DND-41 (cell line): ENCODE measurements at regions not wholly inside any gene's neighbourhood (a gene's known extent, or its start where the extent isn't known, plus 50 kb on each side); places are given as distances from the start of the nearest gene placed in this dataset.

ENCODE experiments used
- ATAC-seq: fragments of 200-7000 bp; cut with Tn5 transposase; 3 replicates; pipeline ENCODE4 v1.9.1; 2021; ENCODE audit warnings: low read depth; ENCODE audit not compliant: insufficient read depth
- DNase-seq: peaks from one replicate; pipeline ENCODE4 v3.0.0-alpha.2; 2020
- H2AFZ ChIP-seq: 2 replicates; pipeline ENCODE4 v1.6.0; 2012; ENCODE audit warnings: low read depth, low read length
- H3K27ac ChIP-seq: 2 replicates; pipeline ENCODE4 v1.5.1; 2012; ENCODE audit warnings: low read length, inconsistent platforms
- H3K27me3 ChIP-seq: fragments of 200-600 bp; sonication (generic); 2 replicates; pipeline ENCODE4 v1.6.0; 2012; ENCODE audit warnings: low read length, mild to moderate bottlenecking, inconsistent platforms; ENCODE audit not compliant: insufficient read depth, poor library complexity
- H3K36me3 ChIP-seq: 2 replicates; pipeline ENCODE4 v1.5.1; 2012; ENCODE audit warnings: low read length, inconsistent platforms; ENCODE audit not compliant: insufficient read depth
- H3K4me1 ChIP-seq: 2 replicates; pipeline ENCODE4 v1.5.1; 2012; ENCODE audit warnings: mild to moderate bottlenecking, low read length; ENCODE audit not compliant: insufficient read depth
- H3K4me2 ChIP-seq: 2 replicates; pipeline ENCODE4 v1.6.0; 2012; ENCODE audit warnings: mild to moderate bottlenecking, moderate library complexity, low read length, inconsistent platforms; ENCODE audit not compliant: insufficient read depth
- H3K4me3 ChIP-seq, 2 experiments: fragments of 200-600 bp in 1 of 2; shearing (Covaris generic) in 1 of 2; 2 replicates each; pipeline ENCODE4 v1.5.1; 2012 to 2016; ENCODE audit warnings: inconsistent platforms in 2 of 2, low read length in 2 of 2, mild to moderate bottlenecking in 2 of 2, low read depth in 1 of 2, moderate library complexity in 1 of 2
- H3K79me2 ChIP-seq: 2 replicates; pipeline ENCODE4 v1.6.0; 2012; ENCODE audit warnings: low read length, inconsistent platforms; ENCODE audit not compliant: insufficient read depth
- H3K9ac ChIP-seq: 2 replicates; pipeline ENCODE4 v1.6.0; 2012; ENCODE audit warnings: low read depth, mild to moderate bottlenecking, inconsistent platforms, low read length, moderate library complexity
- H3K9me3 ChIP-seq: 2 replicates; pipeline ENCODE4 v1.5.1; 2012; ENCODE audit warnings: low read length, moderate library complexity, mild to moderate bottlenecking, inconsistent platforms; ENCODE audit not compliant: insufficient read depth, severe bottlenecking
- H4K20me1 ChIP-seq: 2 replicates; pipeline ENCODE4 v1.6.0; 2012; ENCODE audit warnings: low read length; ENCODE audit not compliant: insufficient read depth
- EZH2 ChIP-seq: IDR thresholded peaks from 3 replicates; pipeline ENCODE4 v1.6.1; 2012; ENCODE audit warnings: borderline replicate concordance, low read depth, mild to moderate bottlenecking, moderate library complexity, low read length, inconsistent platforms; ENCODE audit not compliant: severe bottlenecking
- TF ChIP-seq, protein P1 (sequence below): IDR thresholded peaks from 2 replicates; pipeline ENCODE4 v1.5.1; 2012; ENCODE audit warnings: borderline replicate concordance, low read length, moderate library complexity, mild to moderate bottlenecking; ENCODE audit not compliant: poor library complexity, severe bottlenecking; ENCODE audit errors: extremely low read depth

DNA sequence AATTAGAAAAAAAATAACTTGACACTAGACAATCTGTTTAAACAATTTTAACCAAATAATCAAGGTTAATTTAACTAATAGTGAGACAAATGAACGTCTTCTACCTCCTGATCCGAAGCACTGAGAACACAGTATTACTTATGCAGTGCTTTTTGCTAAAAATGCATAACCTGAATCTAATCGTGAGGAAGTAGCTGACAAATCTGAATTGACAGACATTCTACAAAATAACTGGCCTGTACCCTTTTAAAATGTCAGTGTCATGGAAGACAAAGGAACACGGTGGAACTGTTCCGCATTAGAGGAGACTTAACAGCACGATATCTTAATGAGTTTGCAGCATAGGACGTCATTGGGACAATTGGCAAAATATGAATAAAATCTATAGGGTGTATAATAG lies 631.2 kb upstream of the ZFP42 start:
- ATAC-seq (no peak), DNase-seq (no peak)
- Histone ChIP-seq H3K27me3 (no peaks in the 10 kb centered on the region), H3K4me1 (no peaks in the 10 kb centered on the region), H4K20me1 (no peaks in the 10 kb centered on the region), H3K4me2 (no peak overlapping the region), H3K27ac (no peak overlapping the region), H2AFZ (no peak overlapping the region), H3K36me3 (no peaks in the 10 kb centered on the region), H3K4me3 (no peak overlapping the region), H3K9ac (no peak overlapping the region), H3K9me3 (no peaks in the 10 kb centered on the region), H3K79me2 (no peaks in the 10 kb centered on the region)
- no peak for TF ChIP-seq EZH2
- TF ChIP-seq, protein P1, sequence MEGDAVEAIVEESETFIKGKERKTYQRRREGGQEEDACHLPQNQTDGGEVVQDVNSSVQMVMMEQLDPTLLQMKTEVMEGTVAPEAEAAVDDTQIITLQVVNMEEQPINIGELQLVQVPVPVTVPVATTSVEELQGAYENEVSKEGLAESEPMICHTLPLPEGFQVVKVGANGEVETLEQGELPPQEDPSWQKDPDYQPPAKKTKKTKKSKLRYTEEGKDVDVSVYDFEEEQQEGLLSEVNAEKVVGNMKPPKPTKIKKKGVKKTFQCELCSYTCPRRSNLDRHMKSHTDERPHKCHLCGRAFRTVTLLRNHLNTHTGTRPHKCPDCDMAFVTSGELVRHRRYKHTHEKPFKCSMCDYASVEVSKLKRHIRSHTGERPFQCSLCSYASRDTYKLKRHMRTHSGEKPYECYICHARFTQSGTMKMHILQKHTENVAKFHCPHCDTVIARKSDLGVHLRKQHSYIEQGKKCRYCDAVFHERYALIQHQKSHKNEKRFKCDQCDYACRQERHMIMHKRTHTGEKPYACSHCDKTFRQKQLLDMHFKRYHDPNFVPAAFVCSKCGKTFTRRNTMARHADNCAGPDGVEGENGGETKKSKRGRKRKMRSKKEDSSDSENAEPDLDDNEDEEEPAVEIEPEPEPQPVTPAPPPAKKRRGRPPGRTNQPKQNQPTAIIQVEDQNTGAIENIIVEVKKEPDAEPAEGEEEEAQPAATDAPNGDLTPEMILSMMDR, result no peak

DNA sequence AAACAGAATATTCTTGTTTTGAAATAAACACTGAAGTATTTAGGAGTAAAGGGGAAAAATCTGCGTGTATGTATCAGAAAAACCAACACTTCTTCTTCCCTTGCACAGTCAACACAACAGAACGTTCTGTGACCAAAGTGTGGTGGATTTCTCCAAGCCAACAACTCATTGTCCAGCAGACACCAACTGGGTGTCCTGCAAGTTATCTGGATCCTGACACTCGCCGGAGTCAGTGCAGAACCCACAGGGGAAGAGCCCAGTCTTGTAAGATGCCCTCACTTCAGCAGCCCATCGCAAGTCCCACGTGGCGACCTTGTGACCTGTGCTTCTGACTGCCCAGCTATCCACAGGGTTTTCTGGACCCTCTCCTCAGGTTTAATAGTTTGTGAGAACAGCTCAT lies 630.7 kb upstream of the ZFP42 start:
- H3K9ac ChIP-seq, result no peak overlapping the region
- no peaks in the 10 kb centered on the region for H4K20me1 ChIP-seq
- TF ChIP-seq EZH2, result no peak
- TF ChIP-seq, protein P1, result no peak
- no peak overlapping the region for H3K4me3 ChIP-seq
- H2AFZ ChIP-seq, result no peak overlapping the region
- no peaks in the 10 kb centered on the region for H3K79me2 ChIP-seq
- no peaks in the 10 kb centered on the region for H3K27me3 ChIP-seq
- ATAC-seq (no peak), DNase-seq (no peak)
- H3K4me1 ChIP-seq, result no peaks in the 10 kb centered on the region
- no peak overlapping the region for H3K27ac ChIP-seq
- no peaks in the 10 kb centered on the region for H3K36me3 ChIP-seq
- no peaks in the 10 kb centered on the region for H3K9me3 ChIP-seq
- no peak overlapping the region for H3K4me2 ChIP-seq

DNA sequence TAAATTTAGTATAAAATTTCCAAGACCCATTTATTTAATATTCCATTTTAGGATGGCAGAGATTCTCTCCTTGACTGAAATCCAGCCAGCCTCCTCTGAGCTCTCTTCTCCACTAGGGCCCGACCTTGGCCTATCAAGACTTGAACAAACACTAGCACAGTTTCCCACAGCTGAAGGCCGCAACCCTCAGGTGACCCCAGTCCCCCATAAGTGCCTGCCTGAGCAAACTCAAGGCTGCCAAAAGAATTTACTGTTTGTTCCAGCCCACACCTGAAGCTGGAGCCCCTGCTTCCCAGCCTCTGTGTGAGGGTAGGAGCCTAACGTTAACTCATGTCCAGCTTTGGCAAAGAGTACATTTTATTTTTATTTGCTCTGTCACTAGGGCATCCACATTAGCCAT lies 629.0 kb upstream of the ZFP42 start:
- Histone ChIP-seq H3K27ac (no peak overlapping the region), H3K4me2 (no peak overlapping the region), H3K9me3 (no peaks in the 10 kb centered on the region), H4K20me1 (no peaks in the 10 kb centered on the region), H3K79me2 (no peaks in the 10 kb centered on the region), H3K4me3 (no peak overlapping the region), H3K27me3 (no peaks in the 10 kb centered on the region), H3K36me3 (no peaks in the 10 kb centered on the region), H3K9ac (no peak overlapping the region), H2AFZ (no peak overlapping the region), H3K4me1 (no peaks in the 10 kb centered on the region)
- DNase-seq, result no peak
- ATAC-seq, result no peak
- no peak for TF ChIP-seq EZH2
- TF ChIP-seq, protein P1, result no peak

DNA sequence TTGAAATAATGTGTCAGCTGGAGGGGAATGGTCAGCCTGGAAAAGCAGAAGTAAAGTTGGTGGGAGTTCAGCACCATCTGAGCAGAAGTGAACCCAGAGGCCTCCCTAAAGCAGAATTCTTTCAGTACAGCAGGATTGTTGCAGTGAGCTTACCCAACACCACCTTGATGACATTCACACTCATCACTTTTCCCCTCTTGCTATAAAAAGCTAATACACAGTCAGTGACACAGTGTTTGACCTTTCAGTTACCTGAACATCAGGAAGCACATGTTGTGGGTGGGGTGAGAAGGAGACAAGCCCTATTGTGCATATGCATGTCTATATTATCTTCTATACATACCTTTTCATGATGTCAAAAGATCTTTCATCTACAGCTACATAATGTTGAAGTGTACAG lies 624.7 kb upstream of the ZFP42 start:
- Histone ChIP-seq H3K4me1 (no peaks in the 10 kb centered on the region), H2AFZ (no peak overlapping the region), H3K27me3 (no peaks in the 10 kb centered on the region), H3K79me2 (no peaks in the 10 kb centered on the region), H3K4me2 (no peak overlapping the region), H4K20me1 (no peaks in the 10 kb centered on the region), H3K9ac (no peak overlapping the region), H3K9me3 (peaks cover 4% of the 10 kb centered on the region), H3K36me3 (no peaks in the 10 kb centered on the region), H3K4me3 (no peak overlapping the region), H3K27ac (no peak overlapping the region)
- ATAC-seq (no peak), DNase-seq (no peak)
- TF ChIP-seq, protein P1, result no peak
- no peak for TF ChIP-seq EZH2
